ENCODE measurements at regions not wholly inside any gene's neighbourhood (a gene's known extent, or its start where the extent isn't known, plus 50 kb on each side); places are given as distances from the start of the nearest gene placed in this dataset.

- Mint-ChIP-seq H3K27me3 (no peaks in the 10 kb centered on the region), H3K4me3 (no peak overlapping the region), H3K27ac (no peak overlapping the region), H3K9me3 (peaks cover 6 to 20% of the 10 kb centered on the region in 2 donors), H3K4me1 (ENCODE audit: low read depth in 2 of 2) (no peaks in the 10 kb centered on the region), H3K36me3 (ENCODE audit: insufficient read depth) (no peaks in the 10 kb centered on the region)
- DNase-seq = no peak
- ATAC-seq (replicated peaks) = no peak
These were observed 522.3 kb upstream of the NBEA start for GRCh38 chr13:34419755-34420154.

- Mint-ChIP-seq H3K36me3 (ENCODE audit: insufficient read depth) (no peaks in the 10 kb centered on the region), H3K4me1 (ENCODE audit: low read depth in 2 of 2) (no peaks in the 10 kb centered on the region), H3K9me3 (peaks cover 4 to 12% of the 10 kb centered on the region in 2 donors), H3K4me3 (no peak overlapping the region), H3K27ac (no peak overlapping the region), H3K27me3 (no peaks in the 10 kb centered on the region)
- DNase-seq = no peak
- ATAC-seq (replicated peaks) = no peak
These were observed 521.2 kb upstream of the NBEA start for GRCh38 chr13:34420702-34421346.

- no peaks in the 10 kb centered on the region for H3K27me3 Mint-ChIP-seq
These were observed 520.7 kb upstream of the NBEA start for GRCh38 chr13:34421347-34421719.

GRCh38 chr13:34421858-34422475 lies 520.1 kb upstream of the NBEA start:
- H3K36me3 Mint-ChIP-seq (ENCODE audit: insufficient read depth) = no peaks in the 10 kb centered on the region
- H3K27me3 Mint-ChIP-seq = no peaks in the 10 kb centered on the region
- no peak overlapping the region for H3K27ac Mint-ChIP-seq
- no peak overlapping the region for H3K4me3 Mint-ChIP-seq
- DNase-seq (no peak), ATAC-seq (replicated peaks) (no peak)
- peaks cover 4 to 8% of the 10 kb centered on the region in 2 donors for H3K9me3 Mint-ChIP-seq
- H3K4me1 Mint-ChIP-seq (ENCODE audit: low read depth in 2 of 2) = no peaks in the 10 kb centered on the region

More at GRCh38 chr13:34421347-34421719, 520.7 kb upstream of the NBEA start:
- Mint-ChIP-seq H3K36me3 (ENCODE audit: insufficient read depth) (no peaks in the 10 kb centered on the region), H3K9me3 (peaks cover 4 to 8% of the 10 kb centered on the region in 2 donors), H3K4me1 (ENCODE audit: low read depth in 2 of 2) (no peaks in the 10 kb centered on the region), H3K27ac (no peak overlapping the region), H3K4me3 (no peak overlapping the region)
- DNase-seq (no peak), ATAC-seq (replicated peaks) (no peak)

- ATAC-seq (replicated peaks) (no peak), DNase-seq (no peak)
- H3K4me1 Mint-ChIP-seq (ENCODE audit: low read depth in 2 of 2) = no peaks in the 10 kb centered on the region
- peaks cover 4 to 8% of the 10 kb centered on the region in 2 donors for H3K9me3 Mint-ChIP-seq
- H3K36me3 Mint-ChIP-seq (ENCODE audit: insufficient read depth) = no peaks in the 10 kb centered on the region
- no peaks in the 10 kb centered on the region for H3K27me3 Mint-ChIP-seq
- no peak overlapping the region for H3K27ac Mint-ChIP-seq
- no peak overlapping the region for H3K4me3 Mint-ChIP-seq
These were observed 519.1 kb upstream of the NBEA start for GRCh38 chr13:34422956-34423355.

GRCh38 chr13:34425327-34425949 lies 516.6 kb upstream of the NBEA start:
- H3K9me3 Mint-ChIP-seq = peaks cover 4 to 8% of the 10 kb centered on the region in 2 donors
- no peak for ATAC-seq (replicated peaks)
- no peaks in the 10 kb centered on the region for H3K4me1 Mint-ChIP-seq (ENCODE audit: low read depth in 2 of 2)
- no peak overlapping the region for H3K4me3 Mint-ChIP-seq
- DNase-seq = no peak
- H3K27me3 Mint-ChIP-seq = no peaks in the 10 kb centered on the region
- H3K27ac Mint-ChIP-seq = no peak overlapping the region
- H3K36me3 Mint-ChIP-seq (ENCODE audit: insufficient read depth) = no peaks in the 10 kb centered on the region

- no peaks in the 10 kb centered on the region for H3K4me1 Mint-ChIP-seq (ENCODE audit: low read depth in 2 of 2)
- DNase-seq (no peak), ATAC-seq (replicated peaks) (no peak)
- no peak overlapping the region for H3K4me3 Mint-ChIP-seq
- H3K27me3 Mint-ChIP-seq = no peaks in the 10 kb centered on the region
- H3K27ac Mint-ChIP-seq = no peak overlapping the region
- H3K9me3 Mint-ChIP-seq = no peaks in the 10 kb centered on the region
- H3K36me3 Mint-ChIP-seq (ENCODE audit: insufficient read depth) = no peaks in the 10 kb centered on the region
These were observed 513.2 kb upstream of the NBEA start for GRCh38 chr13:34428911-34429310.

- no peaks in the 10 kb centered on the region for H3K9me3 Mint-ChIP-seq
- no peak for ATAC-seq (replicated peaks)
- no peak overlapping the region for H3K4me3 Mint-ChIP-seq
- no peak for DNase-seq
- H3K27me3 Mint-ChIP-seq = no peaks in the 10 kb centered on the region
- H3K27ac Mint-ChIP-seq = no peak overlapping the region
- H3K36me3 Mint-ChIP-seq (ENCODE audit: insufficient read depth) = no peaks in the 10 kb centered on the region
- H3K4me1 Mint-ChIP-seq (ENCODE audit: low read depth in 2 of 2) = no peaks in the 10 kb centered on the region
These were observed 511.8 kb upstream of the NBEA start for GRCh38 chr13:34430294-34430693.

- ATAC-seq (replicated peaks) (no peak), DNase-seq (no peak)
- Mint-ChIP-seq H3K4me1 (ENCODE audit: low read depth in 2 of 2) (no peaks in the 10 kb centered on the region), H3K27me3 (no peaks in the 10 kb centered on the region), H3K4me3 (no peak overlapping the region), H3K27ac (no peak overlapping the region), H3K36me3 (ENCODE audit: insufficient read depth) (no peaks in the 10 kb centered on the region), H3K9me3 (no peaks in the 10 kb centered on the region)
These were observed 510.1 kb upstream of the NBEA start for GRCh38 chr13:34431827-34432581.

GRCh38 chr13:34435338-34435737 lies 506.7 kb upstream of the NBEA start:
- H3K9me3 Mint-ChIP-seq = no peaks in the 10 kb centered on the region
- H3K4me3 Mint-ChIP-seq = no peak overlapping the region
- no peak for ATAC-seq (replicated peaks)
- H3K4me1 Mint-ChIP-seq (ENCODE audit: low read depth in 2 of 2) = no peaks in the 10 kb centered on the region
- no peaks in the 10 kb centered on the region for H3K36me3 Mint-ChIP-seq (ENCODE audit: insufficient read depth)
- no peak overlapping the region for H3K27ac Mint-ChIP-seq
- no peaks in the 10 kb centered on the region for H3K27me3 Mint-ChIP-seq
- no peak for DNase-seq

GRCh38 chr13:34437873-34438272 lies 504.2 kb upstream of the NBEA start:
- Mint-ChIP-seq H3K27ac (no peak overlapping the region), H3K27me3 (no peaks in the 10 kb centered on the region), H3K9me3 (no peaks in the 10 kb centered on the region), H3K36me3 (ENCODE audit: insufficient read depth) (no peaks in the 10 kb centered on the region), H3K4me1 (ENCODE audit: low read depth in 2 of 2) (no peaks in the 10 kb centered on the region), H3K4me3 (no peak overlapping the region)
- ATAC-seq (replicated peaks) (no peak), DNase-seq (no peak)

- H3K36me3 Mint-ChIP-seq (ENCODE audit: insufficient read depth) = no peaks in the 10 kb centered on the region
- ATAC-seq (replicated peaks) (no peak), DNase-seq (no peak)
- no peak overlapping the region for H3K4me3 Mint-ChIP-seq
- H3K27me3 Mint-ChIP-seq = no peaks in the 10 kb centered on the region
- H3K27ac Mint-ChIP-seq = no peak overlapping the region
- H3K9me3 Mint-ChIP-seq = peaks cover 8% of the 10 kb centered on the region in 2 donors
- H3K4me1 Mint-ChIP-seq (ENCODE audit: low read depth in 2 of 2) = no peaks in the 10 kb centered on the region
These were observed 489.2 kb upstream of the NBEA start for GRCh38 chr13:34452831-34453230.

GRCh38 chr13:34458756-34459715 lies 483.0 kb upstream of the NBEA start:
- Mint-ChIP-seq H3K27me3 (no peaks in the 10 kb centered on the region), H3K4me3 (no peak overlapping the region), H3K27ac (no peak overlapping the region), H3K36me3 (ENCODE audit: insufficient read depth) (no peaks in the 10 kb centered on the region), H3K9me3 (peaks cover 7 to 13% of the 10 kb centered on the region in 2 donors), H3K4me1 (ENCODE audit: low read depth in 2 of 2) (no peaks in the 10 kb centered on the region)
- ATAC-seq (replicated peaks) (no peak), DNase-seq (no peak)

Measured in effector memory CD8-positive, alpha-beta T cell (primary cell).